ENCODE measurements at regions not wholly inside any gene's neighbourhood (a gene's known extent, or its start where the extent isn't known, plus 50 kb on each side); places are given as distances from the start of the nearest gene placed in this dataset.

GRCh38 chr1:47682198-47682597 is 244.4 kb downstream of the FOXD2 start:
- TF ChIP-seq CTCF (conservative IDR thresholded peaks at IDR 0.05) (no peak), ZFX (IDR thresholded peaks at IDR 0.05) (no peak)
